ENCODE measurements at regions not wholly inside any gene's neighbourhood (a gene's known extent, or its start where the extent isn't known, plus 50 kb on each side); places are given as distances from the start of the nearest gene placed in this dataset.
"Not testable (repeated sequence)": the region's sequence is repeated elsewhere in the genome, so short reads cannot be mapped to it uniquely, and the experiment has no call there.

DNA sequence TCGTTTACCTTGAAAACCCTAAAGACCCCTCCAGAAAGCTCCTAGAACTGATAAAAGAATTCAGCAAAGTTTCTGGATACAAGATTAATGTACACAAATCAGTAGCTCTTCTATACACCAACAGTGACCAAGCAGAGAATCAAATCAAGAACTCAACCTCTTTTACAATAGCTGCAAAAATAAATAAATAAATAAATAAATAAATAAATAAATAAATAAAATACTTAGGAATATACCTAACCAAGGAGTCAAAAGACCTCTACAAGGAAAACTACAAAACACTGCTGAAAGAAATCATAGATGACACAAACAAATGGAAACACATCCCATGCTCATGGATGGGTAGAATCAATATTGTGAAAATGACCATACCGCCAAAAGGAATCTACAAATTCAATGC, 186.8 kb upstream of the EOLA2 start:
- not testable (repeated sequence) for DNase-seq (ENCODE audit: low read depth)

- DNase-seq (ENCODE audit: low read depth) = no peak
Measured at GRCh38 chrX:150127216-150127615, 188.9 kb upstream of the EOLA2 start.

DNA sequence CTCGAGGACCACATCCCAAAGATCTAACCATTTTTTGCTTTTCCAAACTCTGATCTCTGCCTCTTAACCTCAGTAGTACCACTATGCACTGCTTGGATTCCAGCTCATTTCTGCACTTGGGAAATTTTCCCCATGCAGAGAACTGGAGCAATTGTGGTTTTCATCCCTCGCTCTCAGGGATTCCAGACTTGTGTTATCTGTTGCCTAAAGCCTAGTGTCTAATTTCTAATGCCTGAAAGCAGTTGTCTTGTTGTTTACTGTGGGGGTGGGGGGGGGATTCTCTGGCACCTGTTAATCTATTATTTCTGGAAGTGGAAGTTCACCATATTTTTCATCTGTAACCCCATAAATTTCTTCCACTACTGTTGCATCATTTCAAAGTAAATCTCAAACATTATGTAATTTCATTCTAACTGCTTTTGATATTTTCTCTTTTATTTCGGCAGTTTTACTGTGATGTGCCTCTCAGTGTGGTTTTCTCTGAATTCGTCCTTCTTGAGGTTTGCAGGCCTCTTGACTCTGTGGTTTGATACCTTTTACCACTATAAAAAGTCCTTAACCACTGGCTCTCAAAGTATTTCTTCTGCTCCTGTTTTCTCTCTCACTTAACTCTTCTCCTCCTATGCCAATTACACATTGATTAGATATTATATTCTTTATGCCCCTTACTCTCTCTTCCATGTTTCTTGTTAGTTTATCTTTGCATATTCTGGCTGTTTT, 205.6 kb upstream of the EOLA2 start:
- no peak for DNase-seq (ENCODE audit: low read depth)

- no peak for DNase-seq (ENCODE audit: low read depth)
Measured at GRCh38 chrX:150146271-150146896, 208.1 kb upstream of the EOLA2 start.

GRCh38 chrX:150148749-150149672, 210.7 kb upstream of the EOLA2 start:
- no peak for DNase-seq (ENCODE audit: low read depth)

DNA sequence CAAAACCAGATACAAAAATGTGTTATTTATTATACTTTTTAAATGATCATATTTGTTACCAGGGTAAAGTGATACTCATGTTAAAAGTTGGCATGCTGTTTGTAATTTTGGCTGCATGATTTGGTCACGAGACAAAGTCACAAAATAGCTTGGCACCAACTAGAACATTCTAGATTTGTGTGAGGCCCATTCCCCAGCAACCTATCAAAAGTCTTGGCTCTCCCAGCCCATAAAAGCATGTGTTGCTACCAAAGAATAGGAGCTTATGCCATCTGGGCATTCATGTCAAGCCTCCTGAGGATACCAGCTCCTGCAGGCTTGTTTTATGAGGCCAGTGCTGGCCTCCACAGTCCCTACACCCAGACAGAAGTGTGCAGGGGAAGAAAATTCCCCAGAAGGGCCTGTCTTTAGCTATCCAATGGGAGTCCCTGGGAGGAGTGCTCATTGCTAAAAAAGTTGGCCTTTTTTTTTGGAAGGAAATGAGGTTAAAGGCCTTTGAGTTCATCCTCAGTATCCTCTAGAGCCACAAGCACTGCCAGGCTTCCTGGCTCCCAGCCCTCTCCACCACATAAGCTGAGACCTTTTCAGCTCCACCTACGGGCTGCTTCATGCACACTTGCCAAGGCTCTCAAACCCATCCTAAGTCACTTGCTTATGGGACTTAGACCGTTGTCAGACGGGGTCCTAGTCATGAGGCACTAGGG, 211.9 kb upstream of the EOLA2 start:
- DNase-seq (ENCODE audit: low read depth) = no peak

- DNase-seq (ENCODE audit: low read depth) = no peak
Measured at GRCh38 chrX:150150780-150151125, 212.4 kb upstream of the MAMLD1 start.

DNA sequence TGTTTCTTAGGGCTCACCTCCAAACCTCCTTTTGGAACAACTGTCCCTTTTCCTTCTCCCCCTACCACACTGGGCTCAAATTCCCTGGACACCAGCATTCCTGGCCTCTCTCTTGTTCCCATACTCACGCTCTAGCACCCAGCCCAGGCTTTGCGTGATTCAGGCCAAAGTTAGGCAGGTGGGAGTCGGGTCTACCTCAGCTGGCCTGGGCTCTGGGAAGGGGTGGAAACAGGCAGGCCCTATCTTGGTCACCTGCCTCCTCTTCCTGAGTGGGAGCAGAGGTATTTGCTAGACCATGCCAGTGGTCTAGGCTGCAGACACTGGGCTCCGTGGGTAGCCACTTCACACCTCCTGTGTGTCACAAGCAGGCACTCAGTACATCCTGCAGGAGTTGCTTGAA, 211.1 kb upstream of the MAMLD1 start:
- DNase-seq (ENCODE audit: low read depth) = no peak

DNA sequence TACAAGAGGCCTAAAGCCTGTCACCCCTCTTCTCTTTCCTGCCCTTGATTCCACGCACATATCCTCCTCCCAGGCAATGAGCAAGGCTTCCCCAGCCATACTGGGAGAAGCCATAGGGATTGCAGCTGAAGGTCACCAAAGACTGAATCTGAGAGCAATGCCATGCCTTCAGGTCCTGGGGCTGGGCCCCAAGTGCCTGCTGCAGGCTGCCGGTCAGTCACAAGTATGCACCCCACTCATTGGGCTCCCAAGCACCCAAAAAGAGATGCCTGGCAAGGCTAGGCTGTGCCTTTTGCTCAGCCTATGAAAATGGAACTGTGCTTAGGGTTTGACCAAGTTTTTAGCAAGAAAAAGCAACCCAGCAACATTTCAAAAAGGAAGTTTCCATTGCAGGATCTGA, 210.6 kb upstream of the MAMLD1 start:
- no peak for DNase-seq (ENCODE audit: low read depth)

- DNase-seq (ENCODE audit: low read depth) = no peak
Measured at GRCh38 chrX:150155436-150156035, 207.6 kb upstream of the MAMLD1 start.

DNA sequence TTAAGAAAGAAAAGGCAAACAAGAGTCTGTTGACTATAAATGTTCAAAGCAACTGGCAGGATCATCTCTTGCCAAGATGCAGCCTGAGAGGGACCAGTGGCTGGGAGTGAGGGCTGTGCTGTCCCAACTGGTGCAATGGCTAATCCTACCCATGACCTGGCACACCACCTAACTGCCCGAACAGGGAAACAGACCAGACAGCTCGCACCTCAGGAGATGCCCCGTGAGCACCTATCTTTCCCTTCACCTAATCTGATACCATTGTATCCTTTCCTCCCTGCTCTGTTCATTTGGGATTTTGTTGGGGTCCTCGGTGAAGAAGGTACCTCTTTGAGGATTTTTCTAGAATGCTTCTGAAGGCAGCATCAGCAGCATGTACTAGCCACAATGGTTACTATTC, 206.5 kb upstream of the MAMLD1 start:
- no peak for DNase-seq (ENCODE audit: low read depth)

GRCh38 chrX:150157291-150157690, 205.8 kb upstream of the MAMLD1 start:
- no peak for DNase-seq (ENCODE audit: low read depth)

GRCh38 chrX:150158554-150159332, 204.4 kb upstream of the MAMLD1 start:
- no peak for DNase-seq (ENCODE audit: low read depth)

- DNase-seq (ENCODE audit: low read depth) = no peak
Measured at GRCh38 chrX:150159537-150159936, 203.6 kb upstream of the MAMLD1 start.

- DNase-seq (ENCODE audit: low read depth) = no peak
Measured at GRCh38 chrX:150160656-150161055, 202.5 kb upstream of the MAMLD1 start.

DNA sequence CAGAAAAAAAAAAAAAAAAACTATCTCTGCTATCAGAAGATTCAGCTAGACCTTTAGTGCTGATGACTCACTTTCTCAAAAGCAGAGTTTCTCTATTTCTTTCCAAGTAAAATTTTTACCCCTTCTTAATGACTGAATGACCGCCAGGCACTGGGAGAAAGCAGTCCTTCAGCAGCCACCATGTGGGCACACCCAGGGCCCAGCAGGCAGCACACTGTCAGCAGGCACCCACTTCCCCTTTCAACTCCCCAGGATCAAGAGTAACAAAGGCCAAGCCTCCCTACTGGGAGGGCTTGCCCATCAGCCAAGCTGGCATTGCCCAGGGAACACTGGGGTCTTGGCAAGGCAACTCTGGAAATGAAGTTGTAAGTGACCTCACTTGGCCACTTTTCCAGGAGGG, 201.9 kb upstream of the MAMLD1 start:
- no peak for DNase-seq (ENCODE audit: low read depth)

- DNase-seq (ENCODE audit: low read depth) = no peak
Measured at GRCh38 chrX:150162141-150162540, 201.0 kb upstream of the MAMLD1 start.

DNA sequence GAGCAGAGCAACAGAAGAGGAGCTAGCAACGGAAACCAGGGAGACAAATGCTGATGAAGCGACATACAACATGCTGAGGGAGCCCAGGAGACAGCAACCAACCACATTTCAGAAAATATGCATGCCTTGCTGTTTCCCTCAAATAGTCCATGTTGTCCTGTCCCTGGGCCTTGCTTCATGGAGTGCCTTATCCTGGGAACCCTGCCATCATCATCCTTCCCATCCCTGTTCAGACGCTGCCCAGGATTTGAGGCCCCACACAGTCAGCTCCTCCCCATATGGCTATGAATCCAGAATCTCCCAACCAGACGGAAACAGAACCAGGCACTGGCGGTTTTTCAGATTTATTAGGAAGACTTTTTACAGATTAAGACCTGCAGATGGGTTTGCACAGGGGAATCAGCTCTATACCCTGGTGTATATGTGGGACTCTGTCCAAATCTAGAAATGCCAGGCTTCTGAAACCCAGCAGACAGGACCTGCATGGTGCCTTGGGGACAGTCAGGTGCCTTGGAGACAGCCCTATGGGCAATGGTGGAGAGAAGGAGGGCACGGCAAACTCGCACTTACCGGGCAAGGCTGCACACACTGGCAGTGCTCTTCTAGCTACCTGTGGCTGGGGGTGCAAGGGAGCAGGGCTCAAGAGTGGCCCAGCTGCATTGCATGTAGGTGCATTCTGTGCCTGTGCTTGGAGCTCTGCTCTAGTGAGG, 199.7 kb upstream of the MAMLD1 start:
- DNase-seq (ENCODE audit: low read depth) = no peak

GRCh38 chrX:150163956-150164726, 199.0 kb upstream of the MAMLD1 start:
- no peak for DNase-seq (ENCODE audit: low read depth)
